IMR-90 (cell line): ENCODE measurements at regions not wholly inside any gene's neighbourhood (a gene's known extent, or its start where the extent isn't known, plus 50 kb on each side); places are given as distances from the start of the nearest gene placed in this dataset.

Experiments used
- ATAC-seq: fragments of 200-7000 bp; cut with Tn5 transposase; 2 replicates; pipeline ENCODE4 v1.9.1; 2020; ENCODE audit warnings: low read depth, mild to moderate bottlenecking, moderate library complexity
- BruUV-seq: library from RNA; stranded (reverse); fragments of 400-500 nt; replicated peaks from 2 replicates; lab custom pipeline; 2021; lab: Mats Ljungman, UMichigan
- CTCF ChIA-PET: fragments of 300-600 bp; formaldehyde crosslinking; extraction: SDS; loops from one replicate; lab custom pipeline; 2021; ENCODE audit warnings: antibody characterized with exemption; lab: Yijun Ruan, JAX
- POLR2A ChIA-PET: fragments of 300-600 bp; sonication (Branson Sonifier 250); formaldehyde crosslinking; loops from one replicate; lab custom pipeline; 2022; ENCODE audit warnings: antibody characterized with exemption; ENCODE audit not compliant: unreplicated experiment; lab: Charles Lee
- DNase-seq: peaks from one replicate; pipeline ENCODE4 v3.0.0; 2013
- H2AFZ ChIP-seq: replicated peaks from 2 replicates; pipeline ENCODE3; 2013; ENCODE audit warnings: low read length, mild to moderate bottlenecking; ENCODE audit not compliant: poor library complexity
- H2AK5ac ChIP-seq: 2 replicates; pipeline ENCODE4 v1.6.1; 2013; ENCODE audit warnings: low read depth, low read length, inconsistent platforms
- H2AK9ac ChIP-seq: replicated peaks from 2 replicates; pipeline ENCODE3; 2013; ENCODE audit warnings: mild to moderate bottlenecking, low read depth, low read length, moderate library complexity; ENCODE audit not compliant: poor library complexity
- H2BK120ac ChIP-seq: 2 replicates; pipeline ENCODE4 v1.6.1; 2013; ENCODE audit warnings: low read depth, low read length, inconsistent platforms
- H2BK15ac ChIP-seq: 3 replicates; pipeline ENCODE4 v1.6.1; 2013; ENCODE audit warnings: low read depth, low read length, inconsistent platforms
- H2BK20ac ChIP-seq: 2 replicates; pipeline ENCODE4 v1.6.1; 2013; ENCODE audit warnings: low read depth, mild to moderate bottlenecking, inconsistent platforms, low read length, moderate library complexity
- H2BK5ac ChIP-seq: 2 replicates; pipeline ENCODE4 v1.6.1; 2013; ENCODE audit warnings: mild to moderate bottlenecking, low read depth, low read length, inconsistent platforms; ENCODE audit not compliant: poor library complexity, severe bottlenecking
- H3K14ac ChIP-seq: replicated peaks from 2 replicates; pipeline ENCODE4 v1.6.1; 2013; ENCODE audit warnings: low read depth, low read length, inconsistent platforms
- H3K18ac ChIP-seq: 2 replicates; pipeline ENCODE4 v1.6.1; 2013; ENCODE audit warnings: low read depth, low read length, control low read depth
- H3K23ac ChIP-seq: 2 replicates; pipeline ENCODE4 v1.6.1; 2013; ENCODE audit warnings: low read depth, low read length, inconsistent platforms
- H3K27ac ChIP-seq: 2 replicates; pipeline ENCODE4 v1.5.1; 2013; ENCODE audit warnings: mild to moderate bottlenecking, control low read depth, low read length; ENCODE audit not compliant: insufficient read depth
- H3K27me3 ChIP-seq: 2 replicates; pipeline ENCODE4 v1.6.1; 2013; ENCODE audit warnings: low read length; ENCODE audit not compliant: control insufficient read depth, insufficient read depth
- H3K36me3 ChIP-seq: 2 replicates; pipeline ENCODE4 v1.6.1; 2013; ENCODE audit warnings: low read length, mixed read lengths; ENCODE audit not compliant: control insufficient read depth, insufficient read depth
- H3K4ac ChIP-seq: 2 replicates; pipeline ENCODE4 v1.6.1; 2013; ENCODE audit warnings: low read depth, low read length, inconsistent platforms
- H3K4me1 ChIP-seq: 2 replicates; pipeline ENCODE4 v1.6.1; 2013; ENCODE audit warnings: low read length, mixed read lengths; ENCODE audit not compliant: control insufficient read depth, insufficient read depth
- H3K4me2 ChIP-seq: 2 replicates; pipeline ENCODE4 v1.6.1; 2013; ENCODE audit warnings: low read depth, mild to moderate bottlenecking, control low read depth, low read length, moderate library complexity
- H3K4me3 ChIP-seq: 2 replicates; pipeline ENCODE4 v1.5.1; 2013; ENCODE audit warnings: low read depth, mild to moderate bottlenecking, control low read depth, low read length, moderate library complexity; ENCODE audit not compliant: insufficient read depth
- H3K56ac ChIP-seq: 2 replicates; pipeline ENCODE4 v1.6.1; 2013; ENCODE audit warnings: low read length, inconsistent platforms; ENCODE audit not compliant: insufficient read depth; ENCODE audit errors: extremely low read depth
- H3K79me1 ChIP-seq, 2 experiments: 2 replicates each; pipeline ENCODE4 v1.6.1; 2013; ENCODE audit warnings: low read length in 2 of 2, inconsistent platforms in 1 of 2, low read depth in 1 of 2
- H3K9ac ChIP-seq: 2 replicates; pipeline ENCODE4 v1.6.1; 2013; ENCODE audit warnings: low read depth, low read length, control low read depth
- H3K9me1 ChIP-seq: 2 replicates; pipeline ENCODE4 v1.6.1; 2013; ENCODE audit warnings: low read length, inconsistent platforms; ENCODE audit not compliant: insufficient read depth
- H3K9me3 ChIP-seq: 2 replicates; pipeline ENCODE4 v1.6.1; 2013; ENCODE audit warnings: low read length; ENCODE audit not compliant: control insufficient read depth, insufficient read depth
- H4K20me1 ChIP-seq: 2 replicates; pipeline ENCODE4 v1.6.1; 2013; ENCODE audit warnings: low read length, inconsistent platforms; ENCODE audit not compliant: insufficient read depth
- H4K5ac ChIP-seq: 2 replicates; pipeline ENCODE4 v1.6.1; 2013; ENCODE audit warnings: mild to moderate bottlenecking, low read depth, low read length, control low read depth
- H4K8ac ChIP-seq, 2 experiments: 2 replicates each; pipeline ENCODE4 v1.6.1; 2013; ENCODE audit warnings: low read depth in 2 of 2, low read length in 2 of 2, control low read depth in 1 of 2, inconsistent platforms in 1 of 2
- H4K91ac ChIP-seq: 2 replicates; pipeline ENCODE4 v1.6.1; 2013; ENCODE audit warnings: low read depth, low read length, inconsistent platforms; ENCODE audit not compliant: insufficient read depth
- BHLHE40 ChIP-seq: fragments of 150-350 bp; IDR thresholded peaks from 2 replicates; pipeline ENCODE4 v1.6.1; 2016; ENCODE audit warnings: mild to moderate bottlenecking, low read depth, low read length
- CEBPB ChIP-seq: IDR thresholded peaks from 2 replicates; pipeline ENCODE4 v1.6.1; 2012; ENCODE audit warnings: low read depth, low read length, improper control_type of control experiment
- CHD1 ChIP-seq: IDR thresholded peaks from 2 replicates; pipeline ENCODE4 v1.6.1; 2012; ENCODE audit warnings: low read depth, low read length, improper control_type of control experiment
- CTCF ChIP-seq: conservative IDR thresholded peaks from 2 replicates; pipeline ENCODE4 v1.5.1; 2012; ENCODE audit warnings: mild to moderate bottlenecking, low read depth, low read length, improper control_type of control experiment
- ELK1 ChIP-seq: fragments of 150-350 bp; IDR thresholded peaks from 2 replicates; pipeline ENCODE4 v1.6.1; 2016; ENCODE audit warnings: low read depth, mild to moderate bottlenecking, low read length, moderate library complexity, borderline replicate concordance
- FOS ChIP-seq: fragments of 150-350 bp; IDR thresholded peaks from 2 replicates; pipeline ENCODE4 v1.6.1; 2016; ENCODE audit warnings: low read depth, low read length
- MAFK ChIP-seq: IDR thresholded peaks from 2 replicates; pipeline ENCODE4 v1.6.1; 2012; ENCODE audit warnings: low read depth, low read length, improper control_type of control experiment
- MAZ ChIP-seq: IDR thresholded peaks from 2 replicates; pipeline ENCODE4 v1.6.1; 2012; ENCODE audit warnings: low read depth, mild to moderate bottlenecking, low read length, improper control_type of control experiment, moderate library complexity, borderline replicate concordance
- MXI1 ChIP-seq: IDR thresholded peaks from 2 replicates; pipeline ENCODE4 v1.6.1; 2012; ENCODE audit warnings: low read depth, mild to moderate bottlenecking, low read length, moderate library complexity, borderline replicate concordance
- NFE2L2 ChIP-seq: fragments of 150-350 bp; IDR thresholded peaks from 2 replicates; pipeline ENCODE4 v1.6.1; 2016; ENCODE audit warnings: low read depth, mild to moderate bottlenecking, low read length
- POLR2A ChIP-seq: IDR thresholded peaks from 2 replicates; pipeline ENCODE4 v1.6.1; 2012; ENCODE audit warnings: mild to moderate bottlenecking, low read depth, low read length
- RAD21 ChIP-seq: IDR thresholded peaks from 2 replicates; pipeline ENCODE4 v1.6.1; 2012; ENCODE audit warnings: low read length, improper control_type of control experiment
- RCOR1 ChIP-seq: IDR thresholded peaks from 2 replicates; pipeline ENCODE4 v1.6.1; 2012; ENCODE audit warnings: mild to moderate bottlenecking, low read length, improper control_type of control experiment; ENCODE audit not compliant: insufficient replicate concordance
- RFX5 ChIP-seq: IDR thresholded peaks from 2 replicates; pipeline ENCODE4 v1.8.0; 2012; ENCODE audit warnings: low read depth, mild to moderate bottlenecking, low read length, moderate library complexity
- SMC3 ChIP-seq: fragments of 150-350 bp; IDR thresholded peaks from 2 replicates; pipeline ENCODE4 v1.6.1; 2016; ENCODE audit warnings: low read depth, mild to moderate bottlenecking, antibody characterized with exemption, low read length, moderate library complexity
- USF2 ChIP-seq: fragments of 150-350 bp; IDR thresholded peaks from 2 replicates; pipeline ENCODE4 v1.6.1; 2017; ENCODE audit warnings: mild to moderate bottlenecking, antibody characterized with exemption, low read length, low read depth
- WGBS, 2 experiments: methylation state at CpG; one replicate each; pipeline versions ENCODE4 v1.1.5 to v1.1.7; 2013; ENCODE audit warnings: missing lambda C conversion rate in 2 of 2; ENCODE audit not compliant: insufficient read length in 1 of 2; ENCODE audit errors: extremely low coverage in 2 of 2; 5-methylcytosine and 5-hydroxymethylcytosine counted together
- dilution Hi-C: fragments of 300-500 bp; cut with HindIII; formaldehyde crosslinking; loops from one replicate; pipeline ENCODE4 v1.14.3; 2018; ENCODE audit warnings: low sequenced_read_pairs; ENCODE audit not compliant: unreplicated experiment
- in situ Hi-C: fragments of 300-500 bp; cut with MboI; formaldehyde crosslinking; loops from 3 replicates; pipeline ENCODE4 v1.14.3; 2019; ENCODE audit warnings: low sequenced_read_pairs, inconsistent platforms, mixed read lengths
- intact Hi-C: fragments of 100-400 bp; cut with micrococcal nuclease; formaldehyde crosslinking; loops from 2 replicates; pipeline ENCODE4 v1.10.0; 2022

DNA sequence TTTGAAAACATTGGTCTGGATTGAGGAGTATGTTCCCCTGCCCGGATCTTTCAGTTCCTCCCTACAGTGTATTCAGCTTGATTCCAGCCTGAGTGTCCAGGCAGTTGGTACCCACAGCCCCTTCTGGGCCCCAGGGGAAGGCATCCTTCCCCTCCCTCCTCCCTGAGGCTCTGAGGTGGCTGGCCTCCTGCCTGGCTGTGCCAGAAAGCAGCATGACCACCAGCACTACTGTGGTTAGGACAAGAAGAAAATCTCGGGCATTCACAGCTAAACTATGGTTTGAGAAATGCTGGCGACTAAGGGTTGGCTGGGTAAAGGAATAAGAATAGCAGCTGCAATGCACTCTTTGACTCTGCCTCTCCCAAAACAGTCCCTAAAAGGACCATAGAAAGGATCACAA lies 84.6 kb upstream of the LIFR start:
- ChIA-PET POLR2A (no interaction called here), CTCF (no interaction called here)
- Histone ChIP-seq H3K36me3 (no peaks in the 10 kb centered on the region), H2AFZ (no peak overlapping the region), H2BK20ac (no peak overlapping the region), H3K4ac (no peak overlapping the region), H3K18ac (no peak overlapping the region), H3K56ac (no peak overlapping the region), H2BK5ac (no peak overlapping the region), H4K91ac (no peak overlapping the region), H3K23ac (no peak overlapping the region), H3K27me3 (peaks cover 26% of the 10 kb centered on the region), H4K5ac (no peak overlapping the region), H3K9me3 (no peaks in the 10 kb centered on the region), H3K4me2 (no peak overlapping the region), H3K9me1 (no peaks in the 10 kb centered on the region), H2AK5ac (no peak overlapping the region), H2BK15ac (no peak overlapping the region), H3K27ac (no peak overlapping the region), H3K14ac (no peak overlapping the region), H3K4me1 (no peaks in the 10 kb centered on the region; the same call in 1 of the 2 replicates), H4K20me1 (no peaks in the 10 kb centered on the region), H2BK120ac (no peak overlapping the region), H3K79me1 (no peaks in the 10 kb centered on the region), H2AK9ac (no peak overlapping the region), H4K8ac (no peak overlapping the region), H3K9ac (no peak overlapping the region), H3K4me3 (no peak overlapping the region)
- dilution Hi-C loops (no loop called here), in situ Hi-C loops (no loop called here), intact Hi-C loops (no loop called here)
- BruUV-seq = no TSS peak
- ATAC-seq = no peak
- DNase-seq = no peak
- TF ChIP-seq MXI1 (no peak), CTCF (no peak), RFX5 (no peak), CEBPB (no peak), CHD1 (no peak), ELK1 (no peak), RAD21 (no peak), MAFK (no peak), BHLHE40 (no peak), NFE2L2 (no peak), FOS (no peak), MAZ (no peak), RCOR1 (no peak), POLR2A (no peak), SMC3 (no peak), USF2 (no peak)
- no CpG with 5 or more reads among the region's 3 CpGs for WGBS, 2 experiments
